DMS53 treated with DMSO at 0.1 percent for 48 hours (cell line): ENCODE measurements at regions not wholly inside any gene's neighbourhood (a gene's known extent, or its start where the extent isn't known, plus 50 kb on each side); places are given as distances from the start of the nearest gene placed in this dataset.

Experiments used
- DNase-seq: peaks from one replicate; lab custom pipeline; 2025; ENCODE audit not compliant: unreplicated experiment; lab: John Stamatoyannopoulos, UW

GRCh38 chr15:96087180-96087884 is 243.2 kb upstream of the NR2F2 start:
- DNase-seq = no peak

- DNase-seq = no peak
Measured at GRCh38 chr15:96088650-96089049, 241.8 kb upstream of the NR2F2 start.

- no peak for DNase-seq
Measured at GRCh38 chr15:96089405-96090058, 241.0 kb upstream of the NR2F2 start.

- no peak for DNase-seq
Measured at GRCh38 chr15:96092186-96092585, 238.3 kb upstream of the NR2F2 start.

- DNase-seq = no peak
Measured at GRCh38 chr15:96093063-96093462, 237.4 kb upstream of the NR2F2 start.

GRCh38 chr15:96097661-96098060 is 232.8 kb upstream of the NR2F2 start:
- DNase-seq = no peak

DNA sequence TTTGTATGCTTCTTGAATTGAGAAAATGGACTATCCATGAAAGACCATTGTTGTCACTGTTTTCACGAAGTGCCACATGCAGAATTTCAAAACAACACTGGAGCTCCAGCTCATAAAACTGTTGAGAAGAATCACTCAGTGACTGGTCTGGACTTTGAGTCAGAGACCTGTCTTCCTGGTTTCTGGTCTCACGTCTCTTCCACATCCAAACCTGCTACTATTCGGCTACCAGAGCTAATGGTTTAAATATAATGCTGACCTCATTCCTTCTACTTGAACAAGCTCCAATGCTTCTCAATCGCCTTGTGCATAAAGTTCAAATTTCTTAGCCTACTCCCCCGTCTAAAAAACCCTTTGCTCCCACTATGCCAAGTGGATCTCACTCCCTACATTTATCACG is 227.9 kb upstream of the NR2F2 start:
- DNase-seq = no peak

DNA sequence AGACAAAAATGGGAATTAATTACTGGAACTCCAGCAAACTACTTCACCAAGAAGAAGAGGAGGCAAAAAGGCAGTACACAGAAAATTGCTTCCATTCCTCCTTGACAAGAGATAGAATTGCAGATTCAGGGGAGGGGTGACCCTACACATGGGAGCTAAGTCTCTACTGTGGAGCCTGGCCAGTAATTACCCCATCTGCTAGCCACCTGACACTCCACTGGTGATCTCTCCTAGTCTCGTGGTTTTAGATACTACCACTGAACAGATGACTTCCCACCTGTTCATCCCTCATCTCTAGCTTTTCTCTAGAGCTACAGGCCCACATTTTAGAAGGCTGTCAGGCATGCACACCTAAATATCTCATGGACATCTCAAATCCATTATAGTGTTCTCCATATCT is 224.3 kb upstream of the NR2F2 start:
- no peak for DNase-seq

- DNase-seq = no peak
Measured at GRCh38 chr15:96106628-96107027, 223.9 kb upstream of the NR2F2 start.

GRCh38 chr15:96107916-96108315 is 222.6 kb upstream of the NR2F2 start:
- DNase-seq = no peak

GRCh38 chr15:96108405-96108804 is 222.1 kb upstream of the NR2F2 start:
- DNase-seq = no peak

DNA sequence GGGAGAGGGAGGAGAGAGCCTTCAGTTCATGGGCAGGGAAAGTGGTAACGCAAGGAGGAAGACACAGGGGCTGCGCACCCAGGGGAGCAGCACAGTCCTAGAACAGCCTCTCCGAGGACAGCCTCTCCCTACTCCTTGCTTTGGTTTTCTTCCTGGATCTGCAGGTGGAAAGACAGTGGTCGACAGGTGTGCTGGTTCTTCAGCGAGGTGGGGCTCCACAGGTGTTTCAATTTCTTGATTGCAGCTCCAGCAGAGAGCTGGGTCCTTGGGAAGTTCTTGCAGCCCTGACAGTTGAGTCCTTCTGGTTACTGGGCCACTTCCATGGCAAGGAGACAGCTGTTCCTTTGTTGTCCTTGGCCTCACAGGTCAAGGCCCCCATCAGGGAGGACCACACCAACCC is 220.7 kb upstream of the NR2F2 start:
- DNase-seq = no peak

DNA sequence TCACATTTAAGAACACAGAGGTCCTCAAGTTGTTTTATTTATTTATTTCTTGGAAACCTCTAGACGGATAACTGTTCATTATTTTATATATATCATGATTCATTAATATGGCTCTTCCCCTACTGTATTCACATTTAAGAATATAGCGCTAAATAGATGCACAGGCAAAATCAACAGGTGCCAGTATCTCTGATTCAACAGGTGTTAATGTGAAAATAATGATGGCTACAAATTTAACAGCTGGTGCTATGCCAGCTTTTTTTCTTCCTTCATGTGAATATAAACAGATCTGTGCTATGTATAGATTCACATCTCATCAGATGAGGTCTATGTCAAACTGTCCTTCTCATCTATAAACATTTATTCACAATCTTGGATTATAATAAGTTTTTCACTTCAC is 218.5 kb upstream of the NR2F2 start:
- no peak for DNase-seq

- no peak for DNase-seq
Measured at GRCh38 chr15:96115642-96116041, 214.9 kb upstream of the NR2F2 start.

GRCh38 chr15:96117270-96117669 is 213.2 kb upstream of the NR2F2 start:
- no peak for DNase-seq

DNA sequence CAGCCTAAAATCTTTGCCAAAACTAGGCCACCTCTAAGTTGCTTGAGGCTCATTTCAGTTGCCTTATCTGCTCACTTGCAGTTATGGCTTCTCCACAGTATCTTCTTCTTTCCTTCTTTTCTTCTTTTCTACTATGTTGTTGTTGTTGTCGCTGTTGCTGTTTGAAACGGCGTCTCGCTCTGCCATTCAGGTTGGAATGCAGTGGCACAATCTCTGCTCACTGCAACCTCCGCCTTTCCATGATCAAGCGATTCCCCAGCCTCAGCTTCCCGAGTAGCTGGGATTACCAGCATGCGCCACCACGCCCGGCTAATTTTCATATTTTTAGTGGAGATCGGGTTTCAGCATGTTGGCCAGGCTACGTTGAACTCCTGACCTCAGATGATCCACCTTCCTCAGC is 210.8 kb upstream of the NR2F2 start:
- no peak for DNase-seq

DNA sequence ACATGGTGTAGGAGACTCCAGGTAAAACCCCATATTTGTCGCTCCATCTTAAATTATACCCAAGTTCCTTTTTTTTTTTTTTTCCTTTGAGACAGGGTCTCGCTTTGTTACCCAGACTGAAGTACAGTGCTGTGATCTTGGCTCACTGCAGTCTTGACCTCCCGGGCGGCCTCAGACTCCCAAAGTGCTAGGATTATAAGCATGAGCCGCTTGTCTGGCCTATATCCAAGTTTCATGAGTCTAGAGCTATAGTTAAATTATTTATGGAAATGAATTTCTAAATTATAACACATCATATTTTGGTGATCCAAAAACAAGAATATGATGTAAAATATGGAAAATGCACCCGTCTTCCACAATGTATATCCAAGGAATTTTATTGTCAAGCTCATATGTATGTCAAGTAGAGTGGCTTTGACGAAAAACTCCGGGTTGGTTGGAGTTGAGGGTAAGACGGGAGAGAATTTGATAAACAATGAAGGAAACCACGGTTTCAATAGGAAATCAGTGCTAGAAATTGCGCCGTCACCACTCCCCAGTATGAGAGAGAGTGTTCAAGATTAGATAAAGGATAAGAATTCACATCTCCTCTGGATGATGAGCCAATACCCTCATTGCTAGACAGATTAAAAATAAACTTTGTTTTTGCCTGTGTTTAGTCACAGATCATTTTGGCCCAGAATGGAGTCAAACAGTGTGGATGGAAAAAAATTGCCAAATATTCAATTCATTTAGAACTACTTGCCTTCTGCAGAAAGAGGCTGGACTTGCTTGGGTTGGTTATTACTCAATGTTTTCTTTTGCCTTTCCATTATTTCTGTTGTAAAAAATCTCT is 209.2 kb upstream of the NR2F2 start:
- no peak for DNase-seq

DNA sequence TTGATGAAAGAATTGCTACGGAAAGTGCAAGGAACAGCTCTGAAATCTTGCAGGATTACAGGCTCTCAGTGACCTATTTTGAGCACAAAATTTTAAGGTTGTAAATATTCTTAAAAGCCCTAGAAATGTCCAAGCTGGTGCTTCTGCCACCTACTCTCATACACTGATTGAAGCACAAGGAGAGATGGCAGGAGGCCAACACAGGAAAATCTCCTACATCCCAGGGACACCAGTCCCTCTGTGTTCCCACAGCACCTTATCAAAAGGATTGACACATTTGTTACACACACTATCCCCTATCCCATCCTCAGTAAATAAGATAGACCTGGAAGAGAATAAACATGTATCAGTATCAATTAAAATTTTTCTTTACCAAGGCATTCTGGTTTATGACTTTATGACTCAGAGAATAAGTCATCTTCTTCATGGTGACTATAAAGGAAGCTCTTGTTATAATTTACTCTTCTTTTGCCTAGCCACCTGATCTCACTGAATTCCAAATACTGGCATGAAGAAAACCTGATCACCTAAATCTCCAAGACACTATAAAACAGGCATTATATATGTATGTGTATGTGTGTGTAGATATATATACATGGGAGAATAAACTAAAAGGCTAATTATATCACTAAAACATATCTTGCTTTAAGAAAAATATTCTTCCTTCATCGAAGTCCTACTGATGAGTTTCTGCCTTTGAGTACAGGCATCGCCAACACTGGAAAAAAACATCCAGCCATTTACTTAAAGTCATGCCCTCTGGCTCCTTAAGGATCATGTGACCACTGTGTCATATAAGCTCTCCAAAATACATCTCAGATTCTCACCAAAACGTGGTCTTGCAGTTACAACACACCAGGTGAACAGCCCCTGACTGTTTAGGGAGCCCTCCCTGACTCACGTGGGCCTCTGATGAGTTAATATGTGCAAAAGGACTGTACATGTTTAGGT is 208.1 kb upstream of the NR2F2 start:
- no peak for DNase-seq

DNA sequence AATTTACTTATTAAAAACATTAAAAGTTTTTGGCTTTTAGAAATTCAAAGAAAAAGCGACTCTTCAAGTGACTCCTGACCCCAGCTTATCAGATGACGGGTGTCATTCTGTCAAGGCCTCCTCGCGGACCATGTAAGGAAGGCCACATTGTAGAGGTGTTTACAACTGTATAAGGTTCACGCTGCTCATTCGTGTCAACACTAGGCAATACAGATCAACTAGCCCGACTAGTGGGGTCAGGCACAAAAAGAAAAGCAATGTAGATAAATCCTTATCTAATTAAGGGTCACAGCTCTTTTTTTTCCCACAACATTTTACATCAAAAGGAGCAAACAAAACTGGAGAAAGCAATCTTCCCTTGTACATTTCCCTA is 207.5 kb upstream of the NR2F2 start:
- DNase-seq = no peak

DNA sequence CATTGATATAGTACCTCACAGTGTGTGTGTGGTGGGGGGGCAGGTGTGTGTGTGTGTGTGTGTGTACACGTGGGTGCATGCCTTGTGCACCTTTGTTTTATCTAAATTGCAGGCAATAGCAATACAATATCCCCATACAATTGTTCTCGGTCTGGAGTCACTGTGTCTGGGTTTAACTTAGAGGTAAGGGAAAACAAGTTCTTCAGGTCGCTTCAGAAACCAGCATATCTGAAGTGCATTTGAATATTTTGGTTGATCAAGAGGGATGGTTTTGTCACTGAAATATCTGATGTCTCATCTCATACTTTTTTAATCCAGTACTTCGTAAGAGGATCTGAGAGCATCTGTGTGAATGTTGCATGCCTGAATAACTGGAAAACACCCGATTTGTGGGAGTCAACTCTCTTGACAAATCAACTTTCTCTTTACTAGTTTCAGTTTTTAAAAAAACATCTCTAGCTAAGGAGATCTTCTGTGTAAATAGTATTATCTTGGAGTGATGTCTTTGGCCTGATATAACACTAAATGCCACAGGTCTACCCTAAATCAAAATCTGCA is 206.8 kb upstream of the NR2F2 start:
- no peak for DNase-seq

- no peak for DNase-seq
Measured at GRCh38 chr15:96124436-96124835, 206.1 kb upstream of the NR2F2 start.
